Osteoblast (primary cell): ENCODE measurements at regions not wholly inside any gene's neighbourhood (a gene's known extent, or its start where the extent isn't known, plus 50 kb on each side); places are given as distances from the start of the nearest gene placed in this dataset.
"Not testable (repeated sequence)": the region's sequence is repeated elsewhere in the genome, so short reads cannot be mapped to it uniquely, and the experiment has no call there.

Experiments used
- DNase-seq: peaks from one replicate; pipeline ENCODE4 v3.0.0; 2011; ENCODE audit warnings: low spot score, mixed read lengths; ENCODE audit not compliant: insufficient read length; ENCODE audit errors: missing footprints
- H2AFZ ChIP-seq: 2 replicates; pipeline ENCODE4 v1.6.0; 2011; ENCODE audit warnings: mild to moderate bottlenecking, low read length
- H3K27ac ChIP-seq: 2 replicates; pipeline ENCODE4 v1.5.1; 2011; ENCODE audit warnings: mild to moderate bottlenecking, low read depth, low read length, moderate library complexity
- H3K27me3 ChIP-seq: 2 replicates; pipeline ENCODE4 v1.6.0; 2012; ENCODE audit warnings: mild to moderate bottlenecking, control low read depth, inconsistent platforms, low read length, moderate library complexity; ENCODE audit not compliant: insufficient read depth
- H3K36me3 ChIP-seq: 2 replicates; pipeline ENCODE4 v1.5.1; 2011; ENCODE audit warnings: mild to moderate bottlenecking, low read length, control low read depth, moderate library complexity; ENCODE audit not compliant: insufficient read depth
- H3K4me1 ChIP-seq: 2 replicates; pipeline ENCODE4 v1.5.1; 2011; ENCODE audit warnings: mild to moderate bottlenecking, low read length, control low read depth, moderate library complexity; ENCODE audit not compliant: insufficient read depth
- H3K4me2 ChIP-seq: 2 replicates; pipeline ENCODE4 v1.6.0; 2011; ENCODE audit warnings: mild to moderate bottlenecking, low read length; ENCODE audit not compliant: insufficient read depth
- H3K4me3 ChIP-seq: fragments of 200-600 bp; sonication (generic); 3 replicates; pipeline ENCODE4 v1.5.1; 2012; ENCODE audit warnings: mild to moderate bottlenecking, low read length, inconsistent platforms; ENCODE audit not compliant: insufficient read depth
- H3K79me2 ChIP-seq: 2 replicates; pipeline ENCODE4 v1.6.0; 2012; ENCODE audit warnings: mild to moderate bottlenecking, low read length, control low read depth, inconsistent platforms; ENCODE audit not compliant: insufficient read depth
- H3K9me3 ChIP-seq: 2 replicates; pipeline ENCODE4 v1.5.1; 2011; ENCODE audit warnings: low read depth, low read length, control low read depth
- H4K20me1 ChIP-seq: 2 replicates; pipeline ENCODE4 v1.6.0; 2012; ENCODE audit warnings: mild to moderate bottlenecking, low read length, control low read depth; ENCODE audit not compliant: insufficient read depth
- CTCF ChIP-seq: IDR thresholded peaks from 2 replicates; pipeline ENCODE4 v1.5.1; 2011; ENCODE audit warnings: mild to moderate bottlenecking, low read depth, low read length, moderate library complexity; ENCODE audit errors: extremely low read depth

GRCh38 chr7:82668676-82669075 lies 225.1 kb upstream of the CACNA2D1 start:
- no peaks in the 10 kb centered on the region for H3K36me3 ChIP-seq
- H4K20me1 ChIP-seq = no peaks in the 10 kb centered on the region
- no peaks in the 10 kb centered on the region for H3K9me3 ChIP-seq
- H3K4me2 ChIP-seq = no peak overlapping the region
- no peaks in the 10 kb centered on the region for H3K79me2 ChIP-seq
- DNase-seq = no peak
- H3K27ac ChIP-seq = no peak overlapping the region
- no peak for TF ChIP-seq CTCF
- no peak overlapping the region for H2AFZ ChIP-seq
- no peaks in the 10 kb centered on the region for H3K4me1 ChIP-seq
- H3K4me3 ChIP-seq = no peak overlapping the region
- peaks cover 9% of the 10 kb centered on the region for H3K27me3 ChIP-seq

GRCh38 chr7:82665966-82666507 lies 222.5 kb upstream of the CACNA2D1 start:
- no peaks in the 10 kb centered on the region for H3K79me2 ChIP-seq
- H2AFZ ChIP-seq = peak overlapping the region; percentile 38
- no peaks in the 10 kb centered on the region for H3K36me3 ChIP-seq
- no peak overlapping the region for H3K4me2 ChIP-seq
- no peak overlapping the region for H3K4me3 ChIP-seq
- DNase-seq = peak; percentile 70
- H3K27ac ChIP-seq = no peak overlapping the region
- H3K27me3 ChIP-seq = peaks cover 11% of the 10 kb centered on the region
- no peak for TF ChIP-seq CTCF
- no peaks in the 10 kb centered on the region for H3K9me3 ChIP-seq
- H3K4me1 ChIP-seq = no peaks in the 10 kb centered on the region
- no peaks in the 10 kb centered on the region for H4K20me1 ChIP-seq

GRCh38 chr7:82655965-82656364 lies 212.4 kb upstream of the CACNA2D1 start:
- DNase-seq = no peak
- no peaks in the 10 kb centered on the region for H4K20me1 ChIP-seq
- H3K36me3 ChIP-seq = no peaks in the 10 kb centered on the region
- H3K27ac ChIP-seq = no peak overlapping the region
- peaks cover 13% of the 10 kb centered on the region for H3K27me3 ChIP-seq
- no peak for TF ChIP-seq CTCF
- no peaks in the 10 kb centered on the region for H3K4me1 ChIP-seq
- H3K79me2 ChIP-seq = no peaks in the 10 kb centered on the region
- H3K4me3 ChIP-seq = no peak overlapping the region
- no peak overlapping the region for H3K4me2 ChIP-seq
- no peaks in the 10 kb centered on the region for H3K9me3 ChIP-seq
- no peak overlapping the region for H2AFZ ChIP-seq

- not testable (repeated sequence) for H4K20me1 ChIP-seq, H3K4me1 ChIP-seq, H3K4me3 ChIP-seq, H3K9me3 ChIP-seq, H2AFZ ChIP-seq, H3K4me2 ChIP-seq, DNase-seq, H3K36me3 ChIP-seq, H3K27ac ChIP-seq, H3K27me3 ChIP-seq, H3K79me2 ChIP-seq
Observed at GRCh38 chr7:82650095-82650494, 206.5 kb upstream of the CACNA2D1 start.

- Histone ChIP-seq H3K79me2 (no peaks in the 10 kb centered on the region), H4K20me1 (no peaks in the 10 kb centered on the region), H3K4me3 (no peak overlapping the region), H3K27me3 (peaks cover 7% of the 10 kb centered on the region), H3K36me3 (no peaks in the 10 kb centered on the region), H3K27ac (no peak overlapping the region), H3K4me2 (no peak overlapping the region), H3K4me1 (no peaks in the 10 kb centered on the region), H2AFZ (no peak overlapping the region), H3K9me3 (no peaks in the 10 kb centered on the region)
- no peak for TF ChIP-seq CTCF
- no peak for DNase-seq
Observed at GRCh38 chr7:82633592-82633991, 190.0 kb upstream of the CACNA2D1 start.
